ENCODE measurements at regions not wholly inside any gene's neighbourhood (a gene's known extent, or its start where the extent isn't known, plus 50 kb on each side); places are given as distances from the start of the nearest gene placed in this dataset.

DNA sequence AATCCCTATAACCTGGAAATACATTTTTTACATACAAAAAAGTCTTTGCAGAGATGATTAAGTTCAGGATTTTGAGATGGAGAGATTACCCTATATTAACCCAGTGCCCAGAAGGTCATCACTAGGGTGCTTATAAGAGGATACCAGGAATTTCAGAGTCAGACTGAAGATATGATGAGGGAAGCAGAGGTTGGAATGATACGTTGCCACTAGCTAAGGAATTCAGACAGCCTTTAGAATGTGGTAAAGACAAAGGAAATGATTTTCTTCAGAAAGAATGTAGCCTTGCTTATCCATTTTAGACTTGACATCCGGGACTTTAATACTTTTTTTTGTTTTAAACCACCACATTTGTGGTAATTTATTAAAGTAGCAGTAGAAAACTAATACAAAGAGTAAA lies 2176.8 kb upstream of the C9orf72 start:
- TF ChIP-seq EP300 (IDR thresholded peaks at IDR 0.05) (no peak), POLR2A (IDR thresholded peaks at IDR 0.05) (no peak)

Measured in sigmoid colon (tissue), 4 donors.